AG09309 (cell line): ENCODE measurements at regions not wholly inside any gene's neighbourhood (a gene's known extent, or its start where the extent isn't known, plus 50 kb on each side); places are given as distances from the start of the nearest gene placed in this dataset.

Experiments
- DNase-seq: peaks from one replicate; pipeline ENCODE4 v3.0.0-alpha.2; 2010; ENCODE audit warnings: low read depth
- H3K4me3 ChIP-seq: 2 replicates; pipeline ENCODE4 v1.5.1; 2011; ENCODE audit warnings: mild to moderate bottlenecking, low read depth, low read length, moderate library complexity; ENCODE audit not compliant: control insufficient read depth
- TF ChIP-seq, protein P1 (sequence below): IDR thresholded peaks from 2 replicates; pipeline ENCODE4 v1.5.1; 2011; ENCODE audit warnings: mild to moderate bottlenecking, low read depth, low read length, inconsistent platforms; ENCODE audit not compliant: insufficient read depth, control insufficient read depth; ENCODE audit errors: missing control alignments

DNA sequence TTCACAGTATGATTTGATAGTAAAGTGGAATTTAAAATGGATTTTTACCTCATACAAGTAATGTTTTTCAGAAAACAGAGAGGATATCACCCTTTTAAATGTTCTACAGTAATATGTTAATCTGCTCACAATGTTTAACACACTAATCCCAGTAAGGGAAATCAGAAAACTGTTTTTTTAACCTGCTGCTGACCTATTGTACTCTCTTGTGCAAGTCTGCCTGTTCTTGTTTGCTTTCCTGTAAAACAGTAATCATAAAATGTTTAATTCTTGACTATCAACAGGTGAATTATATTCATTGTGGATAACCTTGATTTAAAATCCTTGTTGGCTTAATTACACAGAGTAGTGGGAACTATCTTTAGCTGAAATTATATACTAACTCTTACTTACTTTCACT, 126.4 kb downstream of the GNAT3 start:
- TF ChIP-seq, protein P1, sequence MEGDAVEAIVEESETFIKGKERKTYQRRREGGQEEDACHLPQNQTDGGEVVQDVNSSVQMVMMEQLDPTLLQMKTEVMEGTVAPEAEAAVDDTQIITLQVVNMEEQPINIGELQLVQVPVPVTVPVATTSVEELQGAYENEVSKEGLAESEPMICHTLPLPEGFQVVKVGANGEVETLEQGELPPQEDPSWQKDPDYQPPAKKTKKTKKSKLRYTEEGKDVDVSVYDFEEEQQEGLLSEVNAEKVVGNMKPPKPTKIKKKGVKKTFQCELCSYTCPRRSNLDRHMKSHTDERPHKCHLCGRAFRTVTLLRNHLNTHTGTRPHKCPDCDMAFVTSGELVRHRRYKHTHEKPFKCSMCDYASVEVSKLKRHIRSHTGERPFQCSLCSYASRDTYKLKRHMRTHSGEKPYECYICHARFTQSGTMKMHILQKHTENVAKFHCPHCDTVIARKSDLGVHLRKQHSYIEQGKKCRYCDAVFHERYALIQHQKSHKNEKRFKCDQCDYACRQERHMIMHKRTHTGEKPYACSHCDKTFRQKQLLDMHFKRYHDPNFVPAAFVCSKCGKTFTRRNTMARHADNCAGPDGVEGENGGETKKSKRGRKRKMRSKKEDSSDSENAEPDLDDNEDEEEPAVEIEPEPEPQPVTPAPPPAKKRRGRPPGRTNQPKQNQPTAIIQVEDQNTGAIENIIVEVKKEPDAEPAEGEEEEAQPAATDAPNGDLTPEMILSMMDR, result no peak
- H3K4me3 ChIP-seq, result no peak overlapping the region
- DNase-seq, result no peak

DNA sequence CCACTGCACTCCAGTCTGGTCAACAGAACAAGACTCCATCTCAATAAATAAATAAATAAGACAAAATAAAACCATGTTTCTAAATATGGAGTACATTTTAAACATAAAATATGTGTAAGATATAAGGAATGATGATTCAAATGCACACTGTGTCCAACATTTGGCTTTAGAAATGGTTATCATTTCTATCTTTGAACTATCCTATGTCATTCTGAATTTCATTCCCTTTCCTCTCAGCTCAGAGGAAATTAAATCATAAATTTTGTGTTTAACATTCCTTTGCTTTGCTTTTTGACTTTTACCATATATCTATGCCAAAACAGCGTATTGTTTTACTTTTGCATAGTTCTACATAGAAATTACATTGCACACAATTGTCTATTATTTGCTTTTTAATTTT, 130.9 kb downstream of the GNAT3 start:
- no peak overlapping the region for H3K4me3 ChIP-seq
- TF ChIP-seq, protein P1, result no peak
- no peak for DNase-seq

GRCh38 chr7:80379034-80379982, 132.6 kb downstream of the GNAT3 start:
- TF ChIP-seq, protein P1, result no peak
- DNase-seq, result peak; percentile 48
- H3K4me3 ChIP-seq, result no peak overlapping the region

GRCh38 chr7:80374321-80374720, 137.5 kb downstream of the GNAT3 start:
- TF ChIP-seq, protein P1, result no peak
- H3K4me3 ChIP-seq, result no peak overlapping the region
- DNase-seq, result no peak

DNA sequence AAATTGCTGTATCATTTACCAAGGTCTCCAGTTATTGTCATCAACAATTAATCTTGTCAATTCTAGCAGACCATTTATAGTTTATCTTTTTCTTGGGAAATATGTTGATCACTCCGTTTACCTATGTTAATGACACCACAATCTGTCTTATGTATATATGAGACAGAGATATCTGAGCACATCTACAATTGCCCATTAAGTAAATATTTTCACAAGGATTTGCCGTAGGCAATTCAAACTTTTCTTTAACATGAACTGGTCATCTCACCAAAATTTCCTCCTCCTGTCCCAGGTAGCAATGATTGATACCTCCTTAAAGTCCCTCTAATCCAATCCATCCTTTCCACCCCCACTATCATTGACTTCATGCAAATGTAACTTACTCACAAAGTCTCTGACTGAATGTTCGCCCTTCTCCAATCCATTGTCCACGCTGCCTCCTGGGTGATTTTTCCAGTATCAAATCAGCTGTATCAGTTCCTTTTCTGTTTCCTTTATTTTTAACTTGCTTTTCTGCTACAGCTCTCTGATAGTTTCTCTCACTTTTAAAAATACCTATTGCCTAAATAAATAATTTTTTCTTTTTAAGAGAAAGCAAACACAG, 138.3 kb downstream of the GNAT3 start:
- H3K4me3 ChIP-seq, result no peak overlapping the region
- TF ChIP-seq, protein P1, result no peak
- DNase-seq, result no peak

DNA sequence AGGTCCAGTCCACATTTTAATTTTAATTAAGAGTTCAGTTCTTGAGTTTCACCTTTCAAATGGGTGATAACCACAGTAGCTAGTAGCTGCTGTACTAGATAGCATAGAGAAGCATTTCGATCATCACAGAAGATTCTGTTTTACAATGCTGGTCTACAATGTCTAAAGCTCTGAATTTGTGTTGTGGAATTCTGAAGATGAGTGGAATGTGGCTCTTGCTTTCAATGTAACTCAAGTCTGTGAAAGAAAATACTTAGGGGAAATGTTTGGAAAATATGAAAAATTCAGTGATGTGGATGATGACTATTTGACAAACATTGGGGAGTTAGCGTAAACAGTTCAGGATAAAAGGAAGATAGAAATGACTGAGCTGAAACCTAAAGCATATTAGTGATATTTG, 139.4 kb downstream of the GNAT3 start:
- peak; percentile 39 for DNase-seq
- TF ChIP-seq, protein P1, result no peak
- H3K4me3 ChIP-seq, result no peak overlapping the region
